ENCODE measurements at regions not wholly inside any gene's neighbourhood (a gene's known extent, or its start where the extent isn't known, plus 50 kb on each side); places are given as distances from the start of the nearest gene placed in this dataset.

DNA sequence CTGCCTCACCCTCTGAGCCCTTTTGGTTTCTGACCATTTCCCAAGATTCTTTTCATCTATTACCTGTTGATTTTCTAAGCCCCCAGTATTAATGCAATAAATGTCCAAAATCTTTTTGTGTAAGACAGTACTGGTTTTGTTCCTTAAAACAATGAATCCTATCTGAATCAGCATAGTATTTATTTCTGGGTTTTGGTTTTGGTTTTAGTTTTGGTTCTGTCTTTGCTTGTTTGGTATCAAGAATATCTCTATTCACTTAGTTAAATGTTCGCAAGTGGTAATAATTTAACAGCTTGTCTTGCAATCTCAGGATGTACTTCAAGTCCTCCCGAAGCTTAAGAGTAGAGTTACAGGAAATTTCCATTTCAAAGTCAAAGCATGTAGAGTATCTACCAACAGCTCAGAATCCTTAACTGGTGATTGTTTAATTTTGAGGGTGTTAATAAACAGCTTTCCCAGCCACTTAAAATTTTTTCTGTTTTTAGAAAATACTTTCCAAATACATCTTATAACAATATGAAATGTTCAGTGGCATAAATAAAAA, 67.7 kb upstream of the NEDD4L start:
- TF ChIP-seq, protein P1, sequence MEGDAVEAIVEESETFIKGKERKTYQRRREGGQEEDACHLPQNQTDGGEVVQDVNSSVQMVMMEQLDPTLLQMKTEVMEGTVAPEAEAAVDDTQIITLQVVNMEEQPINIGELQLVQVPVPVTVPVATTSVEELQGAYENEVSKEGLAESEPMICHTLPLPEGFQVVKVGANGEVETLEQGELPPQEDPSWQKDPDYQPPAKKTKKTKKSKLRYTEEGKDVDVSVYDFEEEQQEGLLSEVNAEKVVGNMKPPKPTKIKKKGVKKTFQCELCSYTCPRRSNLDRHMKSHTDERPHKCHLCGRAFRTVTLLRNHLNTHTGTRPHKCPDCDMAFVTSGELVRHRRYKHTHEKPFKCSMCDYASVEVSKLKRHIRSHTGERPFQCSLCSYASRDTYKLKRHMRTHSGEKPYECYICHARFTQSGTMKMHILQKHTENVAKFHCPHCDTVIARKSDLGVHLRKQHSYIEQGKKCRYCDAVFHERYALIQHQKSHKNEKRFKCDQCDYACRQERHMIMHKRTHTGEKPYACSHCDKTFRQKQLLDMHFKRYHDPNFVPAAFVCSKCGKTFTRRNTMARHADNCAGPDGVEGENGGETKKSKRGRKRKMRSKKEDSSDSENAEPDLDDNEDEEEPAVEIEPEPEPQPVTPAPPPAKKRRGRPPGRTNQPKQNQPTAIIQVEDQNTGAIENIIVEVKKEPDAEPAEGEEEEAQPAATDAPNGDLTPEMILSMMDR (IDR thresholded peaks at IDR 0.05; ENCODE audit: insufficient read depth, low read length, poor library complexity, severe bottlenecking): no peak
- no peak for TF ChIP-seq EZH2phosphoT487 (conservative IDR thresholded peaks at IDR 0.05; ENCODE audit: low read length)
